Activated CD4-positive, CD25-positive, alpha-beta regulatory T cell treated with anti-CD3 and anti-CD28 coated beads, Interleukin-2, amount 50 U/mL, for 24 hours (primary cell): ENCODE measurements at regions not wholly inside any gene's neighbourhood (a gene's known extent, or its start where the extent isn't known, plus 50 kb on each side); places are given as distances from the start of the nearest gene placed in this dataset.

ENCODE experiments used
- ATAC-seq, 2 donors: fragments of 150-1000 bp; cut with Tn5 transposase; one replicate each; pipeline ENCODE4 v1.10.0; 2021; ENCODE audit warnings: mild to moderate bottlenecking in 1 of 2, moderate library complexity in 1 of 2

GRCh38 chr2:172153156-172153555 is 50.5 kb upstream of the DLX2 start:
- ATAC-seq, result no peak

DNA sequence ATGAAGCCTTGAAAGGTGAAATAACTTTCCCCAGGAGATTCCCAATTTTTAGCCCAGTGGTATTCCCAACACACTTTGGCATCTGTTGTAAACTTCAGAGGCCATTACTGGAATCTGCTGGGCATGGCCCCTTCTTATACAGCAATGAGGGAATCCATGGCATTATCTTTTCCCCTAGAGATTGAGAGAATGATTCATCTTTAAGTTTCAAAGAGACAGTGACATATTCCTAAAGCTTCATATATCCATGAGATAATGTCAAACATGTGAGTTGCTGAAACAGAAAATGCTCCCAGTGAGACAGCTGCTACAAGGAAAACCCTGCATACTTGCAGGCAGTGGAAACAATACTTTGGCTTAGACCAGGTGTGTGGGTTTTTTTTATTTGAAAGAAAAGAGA is 51.1 kb upstream of the DLX2 start:
- no peak for ATAC-seq

DNA sequence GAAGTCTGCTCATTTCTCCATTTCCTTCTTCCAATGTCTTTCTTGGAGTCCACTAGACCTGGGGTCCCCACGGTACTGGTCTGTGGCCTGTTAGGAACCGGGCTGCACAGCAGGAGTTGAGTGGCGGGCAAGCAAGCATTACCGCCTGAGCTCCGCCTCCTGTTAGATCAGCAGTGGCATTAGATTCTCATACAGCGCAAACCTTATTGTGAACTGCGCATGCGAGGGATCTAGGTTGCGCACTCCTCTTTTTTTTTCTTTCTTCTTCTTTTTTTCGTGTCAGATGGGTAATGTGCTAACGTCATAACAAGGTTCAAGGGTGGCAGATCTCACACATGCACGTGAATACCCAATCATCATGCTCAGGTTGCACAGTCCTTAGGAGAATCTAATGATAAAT is 53.1 kb upstream of the DLX2 start:
- no peak for ATAC-seq

DNA sequence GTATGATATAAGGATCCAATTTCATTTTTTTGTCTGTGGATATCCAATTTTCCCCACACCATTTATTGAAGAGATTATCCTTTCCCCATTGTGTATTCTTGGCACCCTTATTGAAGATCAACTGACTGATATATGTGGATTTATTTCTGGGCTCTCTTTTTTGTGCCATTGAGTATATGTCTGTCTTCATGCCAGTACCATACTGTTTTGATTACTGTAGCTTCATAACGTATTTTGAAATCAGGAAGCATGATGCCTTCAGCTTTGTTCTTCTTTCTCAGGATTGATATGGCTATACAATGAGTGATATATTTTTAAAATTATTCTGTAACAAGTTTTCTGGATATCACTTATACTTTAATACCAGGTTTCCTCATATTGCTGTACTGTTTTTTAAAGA is 58.1 kb upstream of the DLX2 start:
- no peak for ATAC-seq

DNA sequence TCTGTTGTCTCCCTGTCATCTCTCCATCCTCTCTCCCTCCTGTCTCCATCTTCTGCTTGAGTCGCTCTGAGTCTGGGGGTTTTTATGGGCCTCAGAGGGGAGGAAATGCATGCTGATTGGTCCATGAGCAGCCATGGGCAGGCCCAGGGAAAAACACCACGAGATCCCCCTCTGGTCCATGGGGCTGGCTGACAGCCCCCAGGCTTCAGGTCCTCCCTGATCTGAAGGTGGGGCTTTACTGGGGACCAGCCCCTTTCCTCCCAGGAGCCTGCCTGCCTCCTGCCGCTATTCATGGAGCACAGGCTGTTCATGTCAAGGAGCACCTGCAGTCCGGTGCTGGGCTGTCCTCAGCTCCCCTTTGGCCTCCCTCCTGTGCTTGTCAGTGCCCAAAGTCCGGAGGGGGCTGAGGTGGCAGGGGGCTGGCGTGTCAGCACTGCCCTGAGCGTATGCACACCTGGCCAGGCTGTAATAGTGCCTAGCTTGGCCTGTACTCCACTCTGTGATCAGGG is 59.6 kb upstream of the DLX2 start:
- no peak for ATAC-seq

DNA sequence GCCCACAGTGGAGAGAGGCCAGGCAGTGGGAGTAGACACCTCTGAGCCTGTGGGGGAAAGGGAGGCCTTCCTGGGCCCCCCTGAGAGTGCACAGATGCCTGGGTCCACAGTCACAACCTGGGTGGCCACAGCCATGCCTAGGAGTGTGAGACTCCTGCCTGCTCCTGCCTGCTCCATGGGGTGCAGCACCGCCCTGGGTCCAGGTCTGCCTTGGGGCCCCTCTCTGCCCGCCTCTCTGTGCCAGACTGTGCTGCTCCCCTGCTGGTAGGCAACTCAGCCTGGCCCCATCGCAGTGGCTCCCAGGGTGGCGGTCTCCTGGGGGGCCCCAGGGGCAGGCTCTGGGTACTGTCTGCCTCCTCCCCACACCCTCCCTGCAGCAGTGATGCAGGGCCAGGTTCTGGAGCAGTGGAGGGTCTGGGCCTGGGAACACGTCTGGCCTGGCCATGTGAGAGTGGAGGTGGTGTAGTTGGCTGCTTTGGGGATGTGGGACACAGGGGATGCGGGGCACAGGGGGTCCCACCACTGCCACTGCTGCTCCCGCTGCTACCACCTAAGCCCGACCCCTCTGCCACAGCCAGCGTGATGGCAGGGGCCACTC is 60.1 kb upstream of the DLX2 start:
- ATAC-seq, result no peak

- no peak for ATAC-seq
Observed at GRCh38 chr2:172168917-172169346, 66.2 kb upstream of the DLX2 start.

GRCh38 chr2:172169611-172170010 is 66.9 kb upstream of the DLX2 start:
- ATAC-seq, result no peak

DNA sequence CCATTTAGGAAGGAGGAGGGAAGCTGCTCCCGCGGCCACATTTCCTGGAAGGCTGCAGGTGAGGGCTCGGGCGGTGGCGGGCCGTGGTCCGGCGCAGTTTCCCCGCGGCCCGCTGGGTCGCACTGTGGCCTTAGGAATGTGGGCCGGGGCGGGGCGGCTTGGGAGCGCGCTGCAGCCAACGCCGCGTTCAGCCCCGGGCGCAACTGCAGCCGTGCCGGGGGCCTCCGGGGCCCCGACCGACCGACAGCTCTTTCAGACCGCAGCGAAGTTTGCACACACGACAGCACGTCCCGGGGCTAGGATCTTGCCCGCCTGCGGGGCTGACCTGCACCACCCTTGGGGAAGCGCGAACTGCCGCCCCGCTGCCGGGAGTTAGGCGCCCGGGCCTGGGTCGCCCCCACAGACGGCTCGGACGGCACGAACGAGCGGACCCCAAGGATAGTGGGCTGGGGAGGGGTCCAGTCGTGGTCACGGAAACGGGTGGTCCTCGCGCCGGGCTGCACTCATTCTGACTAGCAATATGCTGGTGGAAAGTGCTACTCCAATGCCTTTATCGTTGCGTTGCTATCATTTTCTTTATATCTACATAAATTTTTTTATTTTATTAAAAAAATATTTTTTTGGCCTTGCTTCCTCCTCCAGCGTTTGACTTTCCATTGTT is 69.9 kb upstream of the DLX2 start:
- peak; percentile 88 to 94 for ATAC-seq

DNA sequence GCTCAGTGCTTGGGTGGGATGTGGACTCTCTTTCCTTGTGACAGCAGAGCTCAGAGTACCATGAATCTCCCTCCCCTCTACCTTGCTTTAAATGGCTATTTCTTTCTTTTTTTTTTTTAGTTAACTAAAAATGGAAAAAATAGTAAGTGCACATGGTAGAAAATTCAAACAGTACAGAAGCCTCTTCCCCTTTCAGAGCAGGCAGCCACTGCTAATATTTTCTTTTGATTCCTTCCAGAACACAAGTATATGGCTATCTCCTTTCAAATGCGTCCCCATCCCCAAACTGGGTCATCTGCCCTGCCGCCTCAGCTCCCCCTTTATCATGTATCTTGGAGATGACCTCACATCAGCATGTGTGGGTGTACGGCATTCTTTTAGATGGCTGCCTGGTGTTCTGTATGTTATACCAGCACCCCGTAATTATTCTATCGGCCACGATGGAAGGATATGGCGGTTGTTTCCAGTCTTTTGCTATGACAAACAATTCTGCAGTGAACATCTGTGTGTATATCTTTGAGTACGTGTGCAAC is 70.5 kb upstream of the DLX2 start:
- no peak for ATAC-seq

- ATAC-seq, result no peak
Observed at GRCh38 chr2:172177581-172177980, 74.9 kb upstream of the DLX2 start.

DNA sequence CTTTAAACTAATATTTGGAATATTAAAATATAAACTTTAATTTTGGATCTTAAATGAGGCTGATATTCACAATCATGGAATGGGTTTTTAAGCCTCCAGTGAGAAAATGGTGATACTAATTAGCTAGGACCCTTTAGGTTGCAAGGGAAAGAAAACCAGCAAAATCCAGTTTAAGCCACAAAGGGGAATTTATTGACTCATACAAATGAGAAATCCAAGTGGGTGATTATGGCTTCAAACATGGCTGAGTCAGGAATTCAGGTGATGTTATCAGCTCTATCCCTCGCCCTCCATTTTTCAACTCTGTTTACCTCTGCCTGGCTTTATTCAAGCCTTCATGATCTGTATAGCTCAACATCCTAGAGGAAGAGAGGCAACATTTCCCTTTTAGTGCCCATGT is 75.3 kb upstream of the DLX2 start:
- no peak for ATAC-seq

DNA sequence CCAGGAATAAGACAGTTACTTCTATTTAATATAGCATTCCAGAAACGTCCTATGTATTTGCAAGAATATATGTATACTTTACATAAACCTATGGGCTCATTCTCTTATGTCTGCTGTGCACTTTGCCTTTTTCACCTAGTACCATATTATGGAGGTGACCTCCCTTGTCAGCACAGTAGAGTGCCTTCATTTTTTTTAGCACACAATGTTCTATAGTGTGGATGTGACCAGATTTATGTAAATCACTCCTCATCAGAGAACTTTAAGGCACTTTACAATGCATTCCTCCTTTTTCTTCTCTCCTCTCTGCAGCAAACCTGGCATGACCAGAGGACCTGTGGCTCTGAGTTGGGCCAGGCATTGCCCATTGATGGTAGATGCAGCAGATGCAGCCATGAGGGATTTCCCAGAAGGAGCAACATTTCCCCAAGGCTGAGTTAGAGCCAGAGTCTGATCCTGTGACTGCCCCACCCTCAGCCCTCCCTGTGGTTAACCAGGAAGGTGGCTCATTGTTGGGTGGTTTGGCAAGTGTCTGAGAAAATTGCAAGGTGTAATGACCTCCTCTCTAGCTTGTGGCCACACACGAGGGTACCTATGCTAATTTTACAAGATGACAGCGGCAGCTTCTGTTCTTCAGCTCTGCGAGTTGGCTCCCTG is 76.5 kb upstream of the DLX2 start:
- no peak for ATAC-seq

GRCh38 chr2:172181840-172182239 is 79.1 kb upstream of the DLX2 start:
- ATAC-seq, result no peak

DNA sequence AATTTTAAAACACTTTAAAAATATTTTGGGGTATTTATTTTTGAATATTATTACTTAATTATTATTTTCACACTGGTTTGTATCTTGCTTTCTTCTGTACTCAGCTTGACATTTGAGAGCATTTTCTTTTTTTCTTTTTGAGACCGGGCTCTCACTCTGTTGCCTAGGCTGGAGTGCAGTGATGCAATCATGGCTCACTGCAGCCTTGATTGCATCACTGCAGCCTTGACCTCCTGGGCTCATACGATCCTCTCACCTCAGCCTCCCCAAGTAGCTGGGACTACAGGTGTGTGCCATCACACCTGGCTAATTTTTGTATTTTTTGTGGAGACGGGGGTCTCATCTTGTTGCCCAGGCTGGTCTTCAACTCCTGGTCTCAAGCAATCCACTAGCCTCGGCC is 79.9 kb upstream of the DLX2 start:
- no peak for ATAC-seq

DNA sequence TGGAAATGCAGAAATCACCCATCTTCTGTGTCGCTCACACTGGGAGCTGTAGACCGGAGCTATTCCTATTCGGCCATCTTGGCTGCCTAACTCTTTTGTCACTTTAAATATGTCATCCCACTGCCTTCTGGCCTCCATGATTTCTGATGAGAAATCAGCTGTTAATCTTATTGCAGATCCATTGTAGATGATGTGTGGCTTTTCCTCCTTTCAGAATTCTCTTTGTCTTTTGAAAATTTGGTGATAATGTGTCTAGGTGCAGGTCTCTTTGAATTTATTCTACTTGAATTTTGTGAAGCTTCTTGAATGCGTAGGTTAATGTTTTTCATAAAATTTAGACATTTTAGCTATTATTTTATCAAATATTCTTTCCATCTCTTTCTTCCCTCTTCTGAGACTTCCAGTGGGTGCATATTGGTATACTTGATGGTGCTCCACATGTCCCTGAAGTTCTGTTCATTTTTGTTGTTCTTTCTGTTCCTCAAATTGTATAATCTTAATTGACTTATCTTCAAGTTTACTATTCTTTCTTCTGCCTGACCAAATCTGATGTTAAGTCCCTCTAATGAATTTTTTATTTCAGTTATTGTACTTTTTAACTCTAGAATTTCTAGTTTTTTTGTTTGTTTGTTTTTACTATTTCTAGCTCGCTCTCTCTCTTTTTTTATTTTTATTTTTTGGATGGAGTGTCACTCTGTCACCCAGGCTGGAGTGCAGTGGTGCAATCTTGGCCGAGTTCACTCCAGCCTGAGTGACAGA is 90.8 kb upstream of the DLX2 start:
- ATAC-seq, result no peak

- ATAC-seq, result no peak
Observed at GRCh38 chr2:172195836-172196376, 93.2 kb upstream of the DLX2 start.

- peak in 1 of 2 donors; percentile 62 for ATAC-seq
Observed at GRCh38 chr2:172196768-172197431, 94.2 kb upstream of the DLX2 start.

- ATAC-seq, result no peak
Observed at GRCh38 chr2:172198361-172198760, 95.7 kb upstream of the DLX2 start.

GRCh38 chr2:172198908-172199307 is 96.2 kb upstream of the DLX2 start:
- no peak for ATAC-seq

GRCh38 chr2:172200495-172201085 is 97.9 kb upstream of the DLX2 start:
- no peak for ATAC-seq

DNA sequence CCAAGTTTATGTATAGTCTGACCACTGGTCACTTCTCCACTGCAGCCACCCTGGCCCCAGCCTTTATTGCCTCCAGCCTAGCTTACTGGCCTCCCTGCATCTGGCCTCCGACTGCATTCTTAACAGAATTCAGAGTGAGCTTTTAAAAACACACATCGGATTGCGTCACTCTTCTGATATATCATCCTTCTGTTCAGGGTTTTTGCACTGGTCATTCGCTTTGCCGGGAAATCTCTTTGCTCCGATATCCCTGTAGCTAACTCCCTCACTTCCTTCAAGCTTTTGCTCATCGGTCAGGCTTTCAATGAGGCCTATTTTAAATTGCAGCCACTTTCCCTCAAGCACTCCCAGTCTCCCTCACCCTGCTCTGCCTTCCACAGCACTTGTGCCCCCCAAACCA is 101.6 kb upstream of the DLX2 start:
- no peak for ATAC-seq
